RWPE1 (cell line): ENCODE measurements at regions not wholly inside any gene's neighbourhood (a gene's known extent, or its start where the extent isn't known, plus 50 kb on each side); places are given as distances from the start of the nearest gene placed in this dataset.

Experiments
- CTCF ChIA-PET: fragments of 350-600 bp; sonication (Branson Sonifier 250); formaldehyde crosslinking; extraction: SDS; loops from one replicate; lab custom pipeline; 2021; lab: Yijun Ruan, JAX
- POLR2A ChIA-PET: fragments of 400-600 bp; formaldehyde crosslinking; extraction: SDS; loops from one replicate; lab custom pipeline; 2020; ENCODE audit warnings: antibody characterized with exemption; ENCODE audit not compliant: low non-redundant PET; lab: Yijun Ruan, JAX
- DNase-seq: peaks from one replicate; pipeline ENCODE4 v3.0.0; 2012; ENCODE audit warnings: low spot score
- H3K27ac ChIP-seq: fragments of 450-650 bp; 2 replicates; pipeline ENCODE4 v1.5.1; 2017
- TF ChIP-seq, protein P1 (sequence below): fragments of 450-650 bp; conservative IDR thresholded peaks from 2 replicates; pipeline ENCODE4 v1.5.1; 2017; ENCODE audit warnings: low read depth, mild to moderate bottlenecking

DNA sequence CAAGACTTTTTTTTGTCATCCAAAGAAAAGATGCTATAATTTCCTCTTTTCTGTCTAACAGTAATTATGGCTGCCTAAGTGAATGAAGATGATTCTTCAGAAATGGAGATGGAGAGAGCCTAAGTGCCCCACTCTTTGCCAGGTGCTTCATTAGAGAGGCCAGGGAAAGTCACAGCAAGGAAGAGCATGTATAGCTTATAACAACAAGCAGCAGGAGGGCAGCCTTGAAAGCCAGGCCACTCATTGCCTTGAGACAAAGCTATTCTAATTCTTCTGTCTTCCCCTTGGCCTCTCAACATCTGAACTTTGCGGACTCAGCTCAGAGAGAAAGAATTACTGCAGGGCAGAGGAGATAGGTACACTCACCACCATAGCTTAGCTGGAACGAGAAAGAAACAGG lies 112.0 kb upstream of the ZNF366 start:
- no peak for DNase-seq
- no peak overlapping the region for H3K27ac ChIP-seq
- ChIA-PET CTCF (interaction anchor here (0.7 to 1.1 kb wide), 3 partner anchors 8 to 1211 kb away, joined by 3 to 4 read pairs (median 4); no protein-coding TSS in a partner anchor), POLR2A (no interaction called here)
- TF ChIP-seq, protein P1, sequence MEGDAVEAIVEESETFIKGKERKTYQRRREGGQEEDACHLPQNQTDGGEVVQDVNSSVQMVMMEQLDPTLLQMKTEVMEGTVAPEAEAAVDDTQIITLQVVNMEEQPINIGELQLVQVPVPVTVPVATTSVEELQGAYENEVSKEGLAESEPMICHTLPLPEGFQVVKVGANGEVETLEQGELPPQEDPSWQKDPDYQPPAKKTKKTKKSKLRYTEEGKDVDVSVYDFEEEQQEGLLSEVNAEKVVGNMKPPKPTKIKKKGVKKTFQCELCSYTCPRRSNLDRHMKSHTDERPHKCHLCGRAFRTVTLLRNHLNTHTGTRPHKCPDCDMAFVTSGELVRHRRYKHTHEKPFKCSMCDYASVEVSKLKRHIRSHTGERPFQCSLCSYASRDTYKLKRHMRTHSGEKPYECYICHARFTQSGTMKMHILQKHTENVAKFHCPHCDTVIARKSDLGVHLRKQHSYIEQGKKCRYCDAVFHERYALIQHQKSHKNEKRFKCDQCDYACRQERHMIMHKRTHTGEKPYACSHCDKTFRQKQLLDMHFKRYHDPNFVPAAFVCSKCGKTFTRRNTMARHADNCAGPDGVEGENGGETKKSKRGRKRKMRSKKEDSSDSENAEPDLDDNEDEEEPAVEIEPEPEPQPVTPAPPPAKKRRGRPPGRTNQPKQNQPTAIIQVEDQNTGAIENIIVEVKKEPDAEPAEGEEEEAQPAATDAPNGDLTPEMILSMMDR, result no peak

DNA sequence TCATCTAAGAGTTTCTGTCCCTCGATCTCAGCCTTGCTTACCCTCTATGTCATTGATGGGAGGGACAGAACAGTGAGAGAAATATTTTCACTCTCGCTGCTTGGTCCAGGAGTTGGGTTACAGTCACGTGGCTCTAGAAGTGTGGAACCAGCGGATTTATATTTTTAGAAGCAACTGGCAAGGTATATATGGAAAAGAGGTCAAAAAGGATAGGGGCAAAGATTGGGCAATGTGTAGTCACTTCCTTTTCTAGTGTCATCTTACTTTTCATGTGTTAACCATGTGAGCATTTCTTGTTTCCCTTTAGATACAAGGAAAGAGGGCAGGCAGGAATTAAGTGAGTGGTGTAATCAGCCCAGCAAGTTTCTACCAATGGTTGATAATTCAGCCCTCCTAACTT lies 111.5 kb upstream of the ZNF366 start:
- TF ChIP-seq, protein P1, result no peak
- no peak for DNase-seq
- no peak overlapping the region for H3K27ac ChIP-seq
- ChIA-PET POLR2A (no interaction called here), CTCF (interaction anchor here (1.1 kb wide), 1 partner anchor 8 kb away, joined by 4 read pairs; no protein-coding TSS in a partner anchor)

DNA sequence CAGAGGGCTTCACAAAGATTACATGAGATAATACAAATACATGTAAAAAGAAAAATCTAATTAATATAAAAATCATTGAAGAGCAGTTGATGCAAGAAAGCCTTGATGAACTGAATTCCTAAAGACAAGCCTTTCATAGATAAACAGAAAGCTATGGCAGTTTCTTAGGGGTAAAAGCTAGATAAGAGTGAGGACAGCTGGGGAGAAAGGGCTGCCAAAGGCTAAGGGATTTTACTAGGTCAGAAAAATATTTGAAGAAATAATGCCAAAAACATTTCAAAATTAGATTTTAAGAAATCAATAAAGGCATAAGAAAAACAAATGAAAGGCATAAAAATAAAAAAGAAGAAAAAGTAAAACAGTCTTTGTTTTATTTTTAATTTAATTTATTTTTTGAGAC lies 107.9 kb upstream of the ZNF366 start:
- POLR2A ChIA-PET, result no interaction called here
- DNase-seq, result no peak
- TF ChIP-seq, protein P1, result no peak
- CTCF ChIA-PET, result no interaction called here
- no peak overlapping the region for H3K27ac ChIP-seq

DNA sequence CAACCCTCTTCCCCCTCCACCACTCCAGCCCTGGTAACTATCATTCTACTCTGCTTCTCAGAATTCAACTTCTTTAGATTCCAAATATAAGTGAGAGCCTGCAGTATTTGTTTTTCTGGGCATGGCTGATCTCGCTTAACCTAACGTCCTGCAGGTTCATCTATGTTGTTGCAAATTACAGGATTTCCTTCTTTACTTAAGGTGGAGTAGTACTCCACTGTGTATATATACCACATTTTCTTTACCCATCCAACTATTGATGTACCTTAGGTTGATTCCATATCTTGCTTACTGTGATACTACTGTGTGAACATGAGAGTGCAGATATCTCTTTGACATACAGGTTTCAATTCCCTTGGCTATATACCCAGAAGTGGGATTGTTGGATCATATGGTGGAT lies 106.3 kb upstream of the ZNF366 start:
- CTCF ChIA-PET, result no interaction called here
- POLR2A ChIA-PET, result no interaction called here
- H3K27ac ChIP-seq, result no peak overlapping the region
- DNase-seq, result no peak
- TF ChIP-seq, protein P1, result no peak

DNA sequence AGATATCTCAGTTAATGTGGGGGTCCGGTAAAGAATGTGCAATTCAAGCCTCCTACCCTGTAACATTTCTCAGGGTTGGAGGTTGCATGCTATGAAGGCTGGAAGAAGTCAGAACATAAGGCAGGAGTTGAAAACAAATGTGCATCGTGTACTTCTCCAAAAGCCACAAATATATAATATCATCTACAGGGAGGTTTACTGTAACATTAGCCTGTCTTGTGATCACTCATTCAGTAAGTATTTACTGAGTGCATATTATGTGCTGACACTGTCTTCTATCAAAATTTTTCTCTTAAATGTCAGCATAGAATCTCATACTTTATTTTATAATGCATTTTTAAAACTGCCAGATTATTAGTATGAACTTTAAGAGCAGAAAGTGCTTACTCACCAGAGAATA lies 105.6 kb upstream of the ZNF366 start:
- POLR2A ChIA-PET, result no interaction called here
- CTCF ChIA-PET, result interaction anchor here (2.1 kb wide), 1 partner anchor 10 kb away, joined by 9 read pairs; no protein-coding TSS in a partner anchor
- DNase-seq, result no peak
- no peak overlapping the region for H3K27ac ChIP-seq
- TF ChIP-seq, protein P1, result no peak

DNA sequence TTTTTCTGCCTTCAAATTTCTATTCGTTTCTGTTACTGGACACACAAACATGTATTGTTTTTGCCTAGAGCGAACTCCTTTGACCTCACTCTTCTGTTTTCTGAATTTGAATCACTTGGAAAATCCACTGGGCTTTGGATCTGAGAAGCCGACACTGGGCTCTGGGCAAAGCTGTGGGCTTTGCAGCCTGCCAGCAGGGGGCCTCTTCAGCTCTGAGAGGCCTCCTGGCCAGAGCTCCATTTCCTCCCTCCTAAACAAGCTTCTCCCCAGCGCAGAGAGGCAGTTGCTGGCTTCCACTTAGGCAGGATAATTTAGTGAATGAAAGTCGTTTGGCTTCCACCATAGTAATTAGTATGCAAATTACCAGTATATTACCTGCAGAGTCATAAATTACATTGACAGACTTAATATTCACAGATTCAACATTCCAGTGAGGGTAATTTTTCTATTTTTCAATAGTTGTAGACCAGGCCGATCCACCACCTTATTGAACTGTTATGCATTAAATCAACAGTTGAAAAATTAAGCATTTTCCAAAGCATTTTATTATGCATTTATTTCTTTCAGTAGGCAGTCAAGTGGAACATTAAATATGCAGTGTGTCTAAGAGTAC lies 104.0 kb upstream of the ZNF366 start:
- peak; percentile 79 for DNase-seq
- ChIA-PET POLR2A (no interaction called here), CTCF (interaction anchor here (0.5 to 2.1 kb wide), 20 partner anchors 8 to 556 kb away, joined by 3 to 11 read pairs (median 3); partner anchors contain the start of gene TNPO1)
- TF ChIP-seq, protein P1, result peak; percentile 87
- no peak overlapping the region for H3K27ac ChIP-seq
